ENCODE measurements at regions not wholly inside any gene's neighbourhood (a gene's known extent, or its start where the extent isn't known, plus 50 kb on each side); places are given as distances from the start of the nearest gene placed in this dataset.

GRCh38 chr10:109698086-109698485 is 225.2 kb downstream of the XPNPEP1 start (continued):
- TF ChIP-seq E2F6 (IDR thresholded peaks at IDR 0.05), result no peak
